GM18951 (cell line): ENCODE measurements at regions not wholly inside any gene's neighbourhood (a gene's known extent, or its start where the extent isn't known, plus 50 kb on each side); places are given as distances from the start of the nearest gene placed in this dataset.

ENCODE experiments used
- POLR2A ChIP-seq: IDR thresholded peaks from 4 replicates; pipeline ENCODE4 v1.6.1; 2011; ENCODE audit warnings: mild to moderate bottlenecking; ENCODE audit not compliant: insufficient read length, insufficient read depth; ENCODE audit errors: extremely low read depth
- in situ Hi-C: fragments of 300-500 bp; cut with MboI; formaldehyde crosslinking; loops from one replicate; pipeline ENCODE4 v1.12.0; 2022; ENCODE audit warnings: low sequenced_read_pairs, mixed read lengths, inconsistent platforms; ENCODE audit not compliant: unreplicated experiment

- TF ChIP-seq POLR2A: no peak
- in situ Hi-C loops: no loop called here
Observed at GRCh38 chr9:108673386-108673785, 182.4 kb downstream of the ACTL7B start.

- TF ChIP-seq POLR2A: no peak
- in situ Hi-C loops: no loop called here
Observed at GRCh38 chr9:108672475-108673190, 183.2 kb downstream of the ACTL7B start.

- in situ Hi-C loops: no loop called here
- no peak for TF ChIP-seq POLR2A
Observed at GRCh38 chr9:108671794-108672193, 184.0 kb downstream of the ACTL7B start.

GRCh38 chr9:108671176-108671575 lies 184.6 kb downstream of the ACTL7B start:
- in situ Hi-C loops: no loop called here
- no peak for TF ChIP-seq POLR2A

- TF ChIP-seq POLR2A: no peak
- in situ Hi-C loops: no loop called here
Observed at GRCh38 chr9:108668938-108669335, 186.8 kb downstream of the ACTL7B start.

GRCh38 chr9:108668191-108668937 lies 187.4 kb downstream of the ACTL7B start:
- in situ Hi-C loops: no loop called here
- TF ChIP-seq POLR2A: no peak

- no peak for TF ChIP-seq POLR2A
- in situ Hi-C loops: no loop called here
Observed at GRCh38 chr9:108666240-108666784, 189.5 kb downstream of the ACTL7B start.

- in situ Hi-C loops: no loop called here
- no peak for TF ChIP-seq POLR2A
Observed at GRCh38 chr9:108665521-108666239, 190.1 kb downstream of the ACTL7B start.

- in situ Hi-C loops: no loop called here
- no peak for TF ChIP-seq POLR2A
Observed at GRCh38 chr9:108664309-108665255, 191.2 kb downstream of the ACTL7B start.

- TF ChIP-seq POLR2A: no peak
- in situ Hi-C loops: no loop called here
Observed at GRCh38 chr9:108663422-108663821, 192.4 kb downstream of the ACTL7B start.

GRCh38 chr9:108662956-108663355 lies 192.8 kb downstream of the ACTL7B start:
- in situ Hi-C loops: no loop called here
- TF ChIP-seq POLR2A: no peak
